Gastroesophageal sphincter (tissue), 4 donors: ENCODE measurements at regions not wholly inside any gene's neighbourhood (a gene's known extent, or its start where the extent isn't known, plus 50 kb on each side); places are given as distances from the start of the nearest gene placed in this dataset.

ENCODE experiments used
- ATAC-seq: fragments of 150-250 bp; one replicate; pipeline ENCODE4 v1.9.1; 2016; ENCODE audit warnings: mild to moderate bottlenecking, moderate library complexity
- H3K27ac ChIP-seq, 4 donors: fragments of 200-600 bp; sonication (generic) in 3 of 4; 1 replicate in 3 of 4; 2 replicates in 1 of 4; pipeline ENCODE4 v1.5.1; 2016 to 2019
- H3K27me3 ChIP-seq: fragments of 200-600 bp; sonication (generic); one replicate; pipeline ENCODE4 v1.5.1; 2019
- H3K36me3 ChIP-seq, 2 donors: fragments of 200-600 bp; sonication (generic); one replicate each; pipeline ENCODE4 v1.5.1; 2019; ENCODE audit warnings: control low read depth in 1 of 2
- H3K4me1 ChIP-seq, 3 donors: fragments of 200-600 bp; sonication (generic); 1 replicate in 2 of 3; 2 replicates in 1 of 3; pipeline ENCODE4 v1.5.1; 2016 to 2019; ENCODE audit warnings: control low read depth in 2 of 3
- H3K4me3 ChIP-seq, 2 donors: fragments of 200-600 bp; sonication (generic); one replicate each; pipeline ENCODE4 v1.5.1; 2019; ENCODE audit warnings: mild to moderate bottlenecking in 1 of 2, moderate library complexity in 1 of 2
- H3K9me3 ChIP-seq, 3 donors: fragments of 200-600 bp; sonication (generic); one replicate each; pipeline ENCODE4 v1.5.1; 2017 to 2019; ENCODE audit warnings: control low read depth in 2 of 3
- CTCF ChIP-seq, 4 experiments: fragments of 200-600 bp in 2 of 4; fragments of 450-650 bp in 2 of 4; sonication (generic) in 1 of 4; IDR thresholded peaks; one replicate each; pipeline ENCODE4 v1.5.1; 2017 to 2019; ENCODE audit warnings: antibody characterized with exemption in 4 of 4, mild to moderate bottlenecking in 2 of 4, moderate library complexity in 2 of 4
- EP300 ChIP-seq: sonication (generic); formaldehyde crosslinking; IDR thresholded peaks from one replicate; pipeline ENCODE4 v1.6.1; 2017; ENCODE audit warnings: antibody characterized with exemption, mild to moderate bottlenecking
- POLR2A ChIP-seq, 2 donors: fragments of 450-650 bp; IDR thresholded peaks; one replicate each; pipeline ENCODE4 v1.6.1; 2017; ENCODE audit warnings: antibody characterized with exemption in 2 of 2, mild to moderate bottlenecking in 2 of 2, moderate library complexity in 1 of 2
- POLR2AphosphoS5 ChIP-seq: sonication (generic); formaldehyde crosslinking; IDR thresholded peaks from one replicate; pipeline ENCODE4 v1.6.1; 2017; ENCODE audit warnings: antibody characterized with exemption
- WGBS, 2 donors: methylation state at CpG; one replicate each; pipeline ENCODE4 v1.1.5; 2018; ENCODE audit warnings: low coverage in 1 of 2; 5-methylcytosine and 5-hydroxymethylcytosine counted together

- no peak overlapping the region for H3K4me3 ChIP-seq
- no peaks in the 10 kb centered on the region for H3K27me3 ChIP-seq
- H3K9me3 ChIP-seq: no peaks in the 10 kb centered on the region
- TF ChIP-seq EP300 (no peak), POLR2A (IDR thresholded peaks at IDR 0.05) (no peak), CTCF (IDR thresholded peaks at IDR 0.05) (no peak), POLR2AphosphoS5 (no peak)
- no peaks in the 10 kb centered on the region for H3K36me3 ChIP-seq
- ATAC-seq: no peak
- 84 to 85% methylated on average over 2 to 3 of the region's 7 CpGs for WGBS, 2 donors
- H3K27ac ChIP-seq: no peak overlapping the region
- H3K4me1 ChIP-seq: no peaks in the 10 kb centered on the region
These were observed 291.3 kb downstream of the BCL11A start for GRCh38 chr2:60262178-60262577.

- Histone ChIP-seq H3K9me3 (no peaks in the 10 kb centered on the region), H3K4me1 (no peaks in the 10 kb centered on the region), H3K27ac (no peak overlapping the region), H3K27me3 (no peaks in the 10 kb centered on the region), H3K36me3 (no peaks in the 10 kb centered on the region), H3K4me3 (no peak overlapping the region)
- no peak for ATAC-seq
- TF ChIP-seq CTCF (IDR thresholded peaks at IDR 0.05): no peak
- TF ChIP-seq POLR2A (IDR thresholded peaks at IDR 0.05): no peak
- no peak for TF ChIP-seq POLR2AphosphoS5
- no peak for TF ChIP-seq EP300
- 72 to 82% methylated on average over 9 to 10 of the region's 13 CpGs for WGBS, 2 donors
These were observed 292.7 kb downstream of the BCL11A start for GRCh38 chr2:60260639-60261296.

- H3K36me3 ChIP-seq: no peaks in the 10 kb centered on the region
- 100% methylated on average over 1 of the region's 1 CpG for WGBS, 2 donors
These were observed 293.7 kb downstream of the BCL11A start for GRCh38 chr2:60259781-60260180.

GRCh38 chr2:60252581-60253150 is 300.8 kb downstream of the BCL11A start:
- Histone ChIP-seq H3K27me3 (no peaks in the 10 kb centered on the region), H3K27ac (no peak overlapping the region), H3K9me3 (no peaks in the 10 kb centered on the region), H3K36me3 (no peaks in the 10 kb centered on the region), H3K4me3 (no peak overlapping the region), H3K4me1 (peaks cover 0 to 10% (median 0%) of the 10 kb centered on the region in 3 donors)
- TF ChIP-seq POLR2A (IDR thresholded peaks at IDR 0.05): no peak
- TF ChIP-seq EP300: no peak
- no peak for TF ChIP-seq POLR2AphosphoS5
- no peak for TF ChIP-seq CTCF (IDR thresholded peaks at IDR 0.05)
- ATAC-seq: no peak
- 26 to 37% methylated on average over 4 to 6 of the region's 6 CpGs for WGBS, 2 donors

More at GRCh38 chr2:60259781-60260180, 293.7 kb downstream of the BCL11A start:
- H3K4me1 ChIP-seq: no peaks in the 10 kb centered on the region
- no peaks in the 10 kb centered on the region for H3K9me3 ChIP-seq
- ATAC-seq: no peak
- H3K27ac ChIP-seq: no peak overlapping the region
- H3K4me3 ChIP-seq: no peak overlapping the region
- TF ChIP-seq CTCF (IDR thresholded peaks at IDR 0.05) (no peak), POLR2AphosphoS5 (no peak), EP300 (no peak), POLR2A (IDR thresholded peaks at IDR 0.05) (no peak)
- H3K27me3 ChIP-seq: no peaks in the 10 kb centered on the region

GRCh38 chr2:60251247-60251646 is 302.2 kb downstream of the BCL11A start:
- Histone ChIP-seq H3K4me3 (no peak overlapping the region), H3K27ac (no peak overlapping the region), H3K36me3 (no peaks in the 10 kb centered on the region), H3K27me3 (no peaks in the 10 kb centered on the region), H3K9me3 (no peaks in the 10 kb centered on the region), H3K4me1 (peaks cover 0 to 10% (median 0%) of the 10 kb centered on the region in 3 donors)
- no peak for ATAC-seq
- no peak for TF ChIP-seq CTCF (IDR thresholded peaks at IDR 0.05)
